ENCODE measurements at regions not wholly inside any gene's neighbourhood (a gene's known extent, or its start where the extent isn't known, plus 50 kb on each side); places are given as distances from the start of the nearest gene placed in this dataset.
"Not testable (repeated sequence)": the region's sequence is repeated elsewhere in the genome, so short reads cannot be mapped to it uniquely, and the experiment has no call there.

DNA sequence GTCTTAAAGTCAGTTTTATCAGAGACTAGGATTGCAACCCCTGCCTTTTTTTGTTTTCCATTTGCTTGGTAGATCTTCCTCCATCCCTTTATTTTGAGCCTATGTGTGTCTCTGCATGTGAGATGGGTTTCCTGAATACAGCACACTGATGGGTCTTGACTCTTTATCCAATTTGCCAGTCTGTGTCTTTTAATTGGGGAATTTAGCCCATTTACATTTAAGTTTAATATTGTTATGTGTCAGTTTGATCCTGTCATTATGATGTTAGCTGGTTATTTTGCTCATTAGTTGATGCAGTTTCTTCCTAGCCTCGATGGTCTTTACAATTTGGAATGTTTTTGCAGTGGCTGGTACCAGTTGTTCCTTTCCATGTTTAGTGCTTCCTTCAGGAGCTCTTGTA lies 93.3 kb upstream of the GALNT18 start:
- DNase-seq: not testable (repeated sequence)

DNA sequence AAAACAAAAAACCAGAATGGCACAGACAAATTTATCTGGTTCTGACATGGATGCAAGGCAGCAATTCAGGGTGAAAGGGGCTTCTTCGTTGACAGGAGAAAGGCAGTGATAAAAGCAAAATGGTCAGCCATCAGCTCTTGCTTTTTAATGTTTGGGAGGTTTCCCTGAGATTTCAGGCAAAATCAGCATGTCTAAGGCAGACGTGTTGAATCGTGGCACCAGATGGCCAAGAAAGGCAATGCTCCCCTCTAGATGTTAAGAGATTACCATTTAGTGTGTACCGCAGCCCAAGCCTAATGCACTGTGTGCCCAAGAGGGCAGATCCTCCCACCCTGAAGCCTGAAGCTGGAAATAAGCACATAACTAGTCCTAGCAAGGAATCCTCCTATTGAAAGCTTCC lies 88.8 kb upstream of the GALNT18 start:
- no peak for DNase-seq

DNA sequence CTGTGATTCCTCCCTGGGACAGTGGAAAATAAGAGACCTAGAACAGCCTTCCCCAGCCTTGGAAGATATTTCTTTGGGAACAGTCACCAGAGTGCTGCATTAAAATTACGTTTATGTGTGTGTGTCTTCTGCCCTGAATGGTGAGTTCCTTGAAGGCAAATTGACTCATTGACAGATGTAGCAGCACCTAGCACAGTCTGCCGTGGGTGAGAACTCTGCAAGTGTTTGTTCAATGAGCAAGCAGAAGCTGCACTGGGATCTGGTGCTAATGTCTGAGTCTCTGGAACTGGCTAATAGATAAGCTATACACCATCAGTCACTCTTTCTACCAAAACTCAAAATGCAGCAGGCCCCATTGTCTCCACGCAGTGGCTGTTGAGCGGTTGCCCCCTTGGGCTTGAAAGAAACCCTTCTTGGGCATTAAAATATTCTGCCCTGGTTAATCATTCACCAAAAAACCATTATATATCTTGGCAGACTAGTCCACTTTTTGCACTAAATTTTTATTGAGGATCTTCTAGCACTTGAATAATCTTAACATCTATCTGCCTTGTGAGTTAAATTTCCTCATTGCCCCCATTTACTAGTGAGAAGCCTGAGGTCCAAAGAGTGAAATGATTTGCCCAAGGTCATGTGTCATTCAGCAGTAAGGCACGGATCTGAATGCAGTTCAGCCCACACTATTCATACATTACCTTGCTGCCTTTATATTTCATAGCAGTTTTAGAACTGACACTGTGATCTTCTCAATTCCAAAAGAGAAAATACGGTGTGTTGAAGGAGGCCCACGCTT lies 87.8 kb upstream of the GALNT18 start:
- no peak for DNase-seq

DNA sequence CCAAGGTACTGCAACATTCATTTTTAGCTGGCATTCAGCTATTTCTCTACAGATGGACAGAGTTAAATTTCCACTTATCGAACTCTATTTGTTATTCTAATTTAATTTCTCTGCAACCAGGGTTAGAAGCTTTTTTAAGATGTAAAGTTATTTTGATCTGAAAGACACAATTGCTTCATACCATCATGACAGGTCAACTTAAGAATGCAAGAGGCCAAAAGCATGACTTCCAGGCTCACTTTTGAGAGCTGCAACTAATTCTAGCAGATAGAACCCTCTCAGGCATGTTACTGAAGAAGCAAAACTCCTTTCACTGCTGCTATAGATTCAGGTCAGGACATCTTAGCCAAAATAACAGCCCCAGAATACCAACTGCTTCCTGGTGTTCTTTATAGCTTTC lies 86.5 kb upstream of the GALNT18 start:
- no peak for DNase-seq

DNA sequence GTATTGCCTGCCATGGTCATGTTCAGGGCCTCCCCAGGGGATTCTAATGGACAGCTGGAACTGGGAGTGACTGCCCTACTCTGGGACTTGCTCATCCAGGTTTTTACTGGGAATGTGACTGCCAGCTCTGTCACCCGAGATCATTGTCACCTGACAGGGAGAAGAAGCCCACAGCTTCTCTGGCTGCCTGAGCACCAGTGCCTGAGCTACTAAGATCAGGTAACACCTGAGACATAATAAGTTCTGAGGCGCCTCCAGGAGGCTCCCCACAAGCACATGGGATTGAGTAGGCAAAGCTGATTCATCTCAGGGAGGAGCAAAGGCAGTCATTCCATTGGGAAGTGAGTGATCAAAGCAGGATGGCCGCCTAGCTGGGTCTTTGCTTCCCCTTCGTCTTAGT lies 84.2 kb upstream of the GALNT18 start:
- DNase-seq: no peak

DNA sequence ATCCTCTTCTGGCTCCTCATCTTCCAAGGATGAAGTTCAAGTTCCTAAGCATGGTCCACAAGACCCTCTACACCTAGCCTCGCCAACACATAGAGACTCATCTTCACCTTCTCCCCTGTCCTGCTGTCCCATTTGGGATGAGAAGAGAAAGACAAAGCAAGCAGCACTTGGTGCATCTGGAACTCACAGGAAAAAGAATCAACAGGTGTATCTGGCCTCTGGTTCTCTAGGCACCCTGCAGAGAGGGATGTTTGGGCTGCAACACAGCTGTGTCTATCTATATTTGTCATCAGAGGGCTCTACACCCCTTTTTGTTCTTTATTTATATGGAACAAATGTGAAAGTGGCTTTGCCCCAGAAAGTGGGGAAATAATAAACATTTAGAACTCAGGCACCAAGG lies 82.1 kb upstream of the GALNT18 start:
- no peak for DNase-seq

DNA sequence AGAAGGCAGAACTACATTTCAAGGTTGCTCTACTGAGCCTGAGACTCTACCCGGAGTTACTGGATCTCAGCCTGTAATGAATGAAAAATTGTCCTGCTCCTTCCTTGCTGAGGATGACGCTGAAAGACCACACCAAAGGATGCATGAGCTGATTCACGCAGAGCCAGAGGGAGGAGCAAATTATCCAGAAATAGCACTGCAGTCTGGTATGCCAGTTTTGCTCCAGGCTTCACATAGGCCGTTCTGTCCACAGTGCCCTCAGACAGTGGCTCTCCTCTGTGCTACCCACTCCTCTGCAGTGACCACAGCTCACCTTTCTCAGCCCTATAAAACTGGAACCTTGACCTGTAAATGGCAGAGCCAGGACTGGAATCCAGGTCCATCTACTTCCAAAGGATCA lies 79.3 kb upstream of the GALNT18 start:
- no peak for DNase-seq

DNA sequence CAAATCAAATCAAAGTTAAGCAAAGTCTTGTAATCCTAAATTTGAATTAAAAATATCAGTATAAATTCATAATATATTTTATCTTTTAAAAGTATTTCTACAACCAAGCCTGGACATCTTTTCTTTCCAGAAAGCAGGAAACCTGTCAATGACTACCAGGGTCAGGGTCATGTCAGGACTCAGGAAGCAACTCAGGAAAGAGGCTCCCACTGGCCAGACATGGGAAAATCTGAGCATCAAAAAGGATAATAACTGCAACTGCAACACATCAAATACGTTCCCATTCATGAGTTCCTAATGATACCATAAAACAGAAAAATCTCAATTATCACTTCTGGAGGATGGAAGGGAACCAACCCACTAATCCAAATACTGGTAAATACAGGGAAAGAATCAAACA lies 76.0 kb upstream of the GALNT18 start:
- DNase-seq: no peak

DNA sequence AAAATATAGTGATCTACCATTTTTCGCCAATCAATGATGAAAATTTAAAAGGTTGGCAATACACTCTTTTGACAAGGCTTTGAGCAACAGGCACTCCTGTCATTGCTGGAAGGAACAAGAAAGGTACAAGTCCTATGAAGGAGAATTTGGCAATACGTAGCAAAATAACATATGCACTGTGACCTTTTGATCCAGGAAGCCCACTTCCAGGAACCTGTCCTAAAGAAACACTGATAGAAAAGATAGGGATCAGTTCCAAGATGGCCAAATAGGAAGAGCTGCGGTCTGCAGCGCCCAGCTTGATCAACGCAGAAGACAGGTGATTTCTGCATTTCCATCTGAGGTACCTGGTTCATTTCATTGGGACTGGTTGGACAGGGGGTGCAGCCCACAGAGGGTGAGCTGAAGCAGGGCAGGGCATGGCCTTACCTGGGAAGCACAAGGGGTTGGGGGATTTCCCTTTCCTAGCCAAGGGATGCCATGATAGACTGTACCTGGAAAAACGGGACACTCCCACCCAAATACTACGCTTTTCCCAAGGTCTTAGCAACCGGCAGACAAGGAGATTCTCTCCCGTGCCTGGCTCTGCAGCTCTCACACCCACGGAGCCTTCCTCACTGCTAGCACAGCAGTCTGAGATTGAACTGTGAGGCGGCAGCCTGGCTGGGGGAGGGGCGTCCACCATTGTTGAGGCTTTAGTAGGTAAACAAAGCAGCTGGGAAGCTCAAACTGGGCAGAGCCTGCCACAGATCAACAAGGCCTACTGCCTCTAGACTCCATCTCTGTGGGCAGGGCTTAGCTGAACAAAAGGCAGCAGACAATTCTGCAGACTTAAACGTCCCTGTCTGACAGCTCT lies 69.7 kb upstream of the GALNT18 start:
- DNase-seq: no peak

DNA sequence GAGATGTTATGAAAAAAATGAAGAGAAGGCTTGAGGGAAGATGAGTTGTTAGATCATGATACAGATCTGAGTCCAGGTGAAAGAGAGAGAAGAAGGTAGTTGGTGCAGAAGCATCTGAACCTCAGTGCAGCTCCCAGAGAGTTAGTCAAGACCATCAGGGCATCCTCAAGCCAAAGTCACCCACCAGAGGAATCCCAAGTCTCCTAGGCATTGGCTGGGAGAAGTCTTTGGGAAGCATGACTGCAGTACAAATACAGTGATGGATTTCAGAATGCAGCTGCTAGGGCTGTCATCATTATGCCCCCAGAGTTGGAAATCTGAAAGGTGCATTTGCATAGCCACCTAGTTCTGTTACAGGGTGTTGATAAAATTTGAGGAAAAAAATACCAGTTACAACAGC lies 59.7 kb upstream of the GALNT18 start:
- no peak for DNase-seq

DNA sequence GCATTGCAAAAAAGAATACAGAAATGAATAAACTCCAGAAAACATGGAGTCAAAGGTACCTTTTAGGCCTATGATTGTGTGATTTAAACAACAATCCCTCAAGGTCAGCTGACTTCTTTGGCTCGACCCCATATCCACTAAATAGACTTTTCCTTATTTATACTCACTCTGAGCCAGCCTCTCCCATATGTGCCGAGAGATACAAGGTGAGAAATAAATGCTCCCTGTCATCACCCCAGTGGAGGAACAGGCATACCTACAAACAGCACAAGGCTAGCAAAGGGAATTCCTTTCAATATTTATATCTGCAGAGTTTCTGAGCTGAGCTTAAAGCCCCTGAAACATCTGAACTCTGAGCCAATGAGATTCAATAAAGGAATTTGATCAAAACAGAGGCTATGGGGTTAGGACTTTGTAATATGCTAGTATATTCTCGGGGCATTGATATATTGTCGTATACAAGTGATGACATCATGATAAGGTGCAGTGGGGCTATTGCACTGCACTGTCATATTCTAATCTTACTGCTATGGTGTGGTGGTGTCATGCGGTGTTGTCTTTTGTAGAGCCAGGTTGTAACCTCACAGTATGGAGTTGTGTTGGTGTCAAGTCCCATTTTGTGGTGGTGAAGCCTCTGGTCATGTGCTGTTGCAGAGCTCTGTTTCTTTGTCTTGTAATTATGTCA lies 56.0 kb upstream of the GALNT18 start:
- no peak for DNase-seq

DNA sequence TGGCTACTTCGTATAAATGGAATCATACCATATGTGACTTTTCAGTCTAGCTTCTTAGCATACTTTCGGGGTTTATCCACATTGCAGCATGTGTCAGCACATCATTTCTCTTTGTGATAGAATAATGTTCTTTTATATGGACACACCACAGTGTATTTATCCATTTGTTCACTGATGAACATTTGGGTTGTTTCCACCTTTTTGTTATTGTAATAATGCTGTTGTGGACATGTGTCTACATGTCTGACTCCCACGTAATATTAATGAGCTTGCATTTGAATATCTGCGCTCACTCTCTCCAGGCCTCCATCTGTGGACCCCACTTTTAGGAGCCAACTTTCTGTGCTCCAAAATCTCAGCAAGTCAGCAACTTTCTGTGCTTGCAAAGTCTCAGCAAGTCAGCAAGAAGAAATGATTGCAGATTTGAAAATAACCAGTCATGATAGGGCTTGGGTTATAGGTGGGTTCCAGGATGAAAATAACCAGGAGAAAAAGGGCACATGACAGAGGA lies 53.9 kb upstream of the GALNT18 start:
- DNase-seq: no peak

DNA sequence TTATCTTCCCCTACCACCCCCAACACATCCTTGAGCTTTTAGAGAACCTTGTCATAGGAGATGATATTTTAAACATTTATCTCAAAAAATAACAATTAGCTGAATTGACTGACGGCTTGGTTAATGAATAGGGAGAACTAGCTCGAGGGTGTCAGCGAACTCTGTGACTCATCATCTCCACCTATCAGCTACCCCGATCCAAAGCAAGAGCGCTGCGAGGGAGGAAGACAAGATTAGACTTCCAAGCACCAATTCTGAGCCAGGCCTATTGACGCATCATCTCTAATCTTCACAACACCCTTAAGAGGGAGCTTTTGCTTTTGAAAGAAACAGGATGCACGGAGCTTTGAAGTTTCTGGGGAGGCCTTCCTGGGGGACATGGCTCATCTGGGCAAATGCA lies 51.0 kb upstream of the GALNT18 start:
- DNase-seq: no peak

DNA sequence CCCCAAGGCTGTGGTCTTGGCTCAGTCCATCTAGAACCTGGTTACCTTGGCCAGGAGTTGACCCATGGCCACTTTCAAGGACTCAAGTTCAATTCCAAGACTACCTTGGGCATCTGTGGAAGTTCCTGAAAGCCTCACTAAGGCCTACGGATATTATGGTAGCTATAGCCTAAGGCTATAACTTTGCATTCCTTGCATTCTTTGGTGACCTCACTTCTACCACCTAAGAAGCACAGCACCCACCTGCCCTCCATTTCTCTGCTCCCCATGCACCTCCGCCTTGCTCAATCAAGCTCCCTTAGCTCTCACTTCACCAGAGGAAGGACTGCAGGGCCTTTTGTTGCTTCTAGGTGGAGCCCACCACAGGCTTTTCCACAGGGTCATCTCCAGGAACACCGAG lies 50.3 kb upstream of the GALNT18 start:
- no peak for DNase-seq
